ENCODE measurements at regions not wholly inside any gene's neighbourhood (a gene's known extent, or its start where the extent isn't known, plus 50 kb on each side); places are given as distances from the start of the nearest gene placed in this dataset.

DNA sequence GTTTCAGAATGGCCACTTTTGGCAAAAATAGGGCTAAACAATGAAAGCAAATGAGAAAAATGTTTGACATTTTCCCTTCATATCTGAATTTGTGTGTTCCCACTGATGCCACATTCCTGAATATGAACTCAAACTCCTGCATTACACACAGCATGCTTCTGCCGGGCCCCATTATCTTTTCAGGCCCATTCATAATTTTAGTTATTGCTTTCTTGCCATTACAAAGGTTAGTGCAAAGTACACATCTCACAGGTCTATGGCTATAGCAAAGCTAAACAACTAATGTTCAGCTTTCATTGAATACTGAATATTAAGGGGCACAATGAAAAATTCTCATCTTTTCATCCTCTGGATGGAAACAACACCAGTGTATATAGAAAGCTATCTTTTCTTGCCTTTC, 568.9 kb upstream of the ZNF608 start:
- no peak for DNase-seq
- Histone ChIP-seq H3K27me3 (no peaks in the 10 kb centered on the region), H3K27ac (no peak overlapping the region), H3K4me1 (no peaks in the 10 kb centered on the region), H3K4me3 (no peak overlapping the region), H3K36me3 (no peaks in the 10 kb centered on the region), H3K9me3 (no peaks in the 10 kb centered on the region)
- WGBS, 2 donors (ENCODE audit: low coverage in 1 of 2) = 15 to 74% methylated on average over 1 of the region's 1 CpG
- intact Hi-C loops (cut with DNase I; ENCODE audit: low total_unique reads) = no loop called here
- in situ Hi-C loops (cut with MboI; ENCODE audit: low pct_ligation_motif_present in 1 of 4, low pct_unique_long_range_greater_than_20kb in 1 of 4, low sequenced_read_pairs in 3 of 4) = no loop called here
- TF ChIP-seq EP300 (IDR thresholded peaks at IDR 0.05; ENCODE audit: low read depth) (no peak), POLR2AphosphoS5 (IDR thresholded peaks at IDR 0.05) (no peak), POLR2A (IDR thresholded peaks at IDR 0.05) (no peak)
- TF ChIP-seq, protein P1, sequence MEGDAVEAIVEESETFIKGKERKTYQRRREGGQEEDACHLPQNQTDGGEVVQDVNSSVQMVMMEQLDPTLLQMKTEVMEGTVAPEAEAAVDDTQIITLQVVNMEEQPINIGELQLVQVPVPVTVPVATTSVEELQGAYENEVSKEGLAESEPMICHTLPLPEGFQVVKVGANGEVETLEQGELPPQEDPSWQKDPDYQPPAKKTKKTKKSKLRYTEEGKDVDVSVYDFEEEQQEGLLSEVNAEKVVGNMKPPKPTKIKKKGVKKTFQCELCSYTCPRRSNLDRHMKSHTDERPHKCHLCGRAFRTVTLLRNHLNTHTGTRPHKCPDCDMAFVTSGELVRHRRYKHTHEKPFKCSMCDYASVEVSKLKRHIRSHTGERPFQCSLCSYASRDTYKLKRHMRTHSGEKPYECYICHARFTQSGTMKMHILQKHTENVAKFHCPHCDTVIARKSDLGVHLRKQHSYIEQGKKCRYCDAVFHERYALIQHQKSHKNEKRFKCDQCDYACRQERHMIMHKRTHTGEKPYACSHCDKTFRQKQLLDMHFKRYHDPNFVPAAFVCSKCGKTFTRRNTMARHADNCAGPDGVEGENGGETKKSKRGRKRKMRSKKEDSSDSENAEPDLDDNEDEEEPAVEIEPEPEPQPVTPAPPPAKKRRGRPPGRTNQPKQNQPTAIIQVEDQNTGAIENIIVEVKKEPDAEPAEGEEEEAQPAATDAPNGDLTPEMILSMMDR (IDR thresholded peaks at IDR 0.05) = no peak

DNA sequence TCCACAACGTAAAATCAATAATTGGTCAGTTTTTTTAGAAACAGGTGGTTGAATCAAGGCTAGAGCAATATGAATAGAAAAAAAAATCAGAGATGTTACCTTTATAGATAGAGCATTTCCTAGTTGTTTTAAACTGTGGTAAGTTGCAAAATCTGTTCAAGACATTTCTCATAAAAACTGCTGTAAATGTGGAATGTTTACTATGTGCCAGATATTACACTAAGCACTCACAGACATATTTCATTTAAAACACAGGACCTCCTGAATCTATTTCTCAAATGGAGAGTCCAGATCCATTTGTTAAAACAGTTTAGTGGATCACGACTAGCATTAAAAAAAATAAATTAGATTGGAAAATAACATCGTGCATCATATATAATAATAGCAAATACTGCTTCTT, 570.0 kb upstream of the ZNF608 start:
- TF ChIP-seq POLR2A (IDR thresholded peaks at IDR 0.05) (no peak), EP300 (IDR thresholded peaks at IDR 0.05; ENCODE audit: low read depth) (no peak), POLR2AphosphoS5 (IDR thresholded peaks at IDR 0.05) (no peak)
- TF ChIP-seq, protein P1 (IDR thresholded peaks at IDR 0.05) = no peak
- no peak overlapping the region for H3K27ac ChIP-seq
- in situ Hi-C loops (cut with MboI; ENCODE audit: low pct_ligation_motif_present in 1 of 4, low pct_unique_long_range_greater_than_20kb in 1 of 4, low sequenced_read_pairs in 3 of 4) (no loop called here), intact Hi-C loops (cut with DNase I; ENCODE audit: low total_unique reads) (no loop called here)
- H3K9me3 ChIP-seq = no peaks in the 10 kb centered on the region
- H3K36me3 ChIP-seq = no peaks in the 10 kb centered on the region
- no peak for DNase-seq
- H3K4me1 ChIP-seq = no peaks in the 10 kb centered on the region
- WGBS, 2 donors (ENCODE audit: low coverage in 1 of 2) = 79 to 80% methylated on average over 3 of the region's 3 CpGs
- no peak overlapping the region for H3K4me3 ChIP-seq
- no peaks in the 10 kb centered on the region for H3K27me3 ChIP-seq

DNA sequence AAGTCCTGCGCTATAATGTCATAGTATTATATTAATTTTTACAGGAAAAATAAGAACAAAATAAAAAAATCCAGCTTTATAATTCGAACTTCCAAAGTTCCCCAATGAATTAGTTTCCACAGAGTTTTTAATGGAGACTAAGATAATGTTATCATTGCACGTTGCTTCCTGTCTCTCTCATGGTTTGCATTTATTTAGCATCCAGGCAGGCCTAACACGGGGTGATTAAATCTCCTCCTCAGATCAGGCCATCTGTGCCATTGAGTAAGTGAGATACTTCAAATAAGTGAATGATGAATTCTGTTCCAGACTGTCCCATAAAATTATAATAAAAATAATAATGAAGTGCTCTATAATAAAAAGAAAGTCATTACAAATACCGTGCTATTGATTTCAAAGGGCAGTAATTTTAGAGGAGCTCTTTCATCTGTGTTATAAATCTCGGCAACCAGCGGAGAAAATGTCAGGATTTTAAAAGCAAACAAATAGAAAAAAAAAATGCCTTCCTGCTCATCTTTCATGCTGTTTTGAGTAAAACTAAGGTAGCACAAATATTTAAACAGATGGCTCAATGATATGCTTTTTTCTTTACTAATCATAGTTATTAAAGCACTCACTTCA, 570.6 kb upstream of the ZNF608 start:
- Histone ChIP-seq H3K36me3 (no peaks in the 10 kb centered on the region), H3K27ac (no peak overlapping the region), H3K4me3 (no peak overlapping the region), H3K4me1 (no peaks in the 10 kb centered on the region), H3K9me3 (no peaks in the 10 kb centered on the region), H3K27me3 (no peaks in the 10 kb centered on the region)
- WGBS, 2 donors (ENCODE audit: low coverage in 1 of 2) = 71 to 80% methylated on average over 7 of the region's 7 CpGs
- TF ChIP-seq, protein P1 (IDR thresholded peaks at IDR 0.05) = no peak
- TF ChIP-seq POLR2AphosphoS5 (IDR thresholded peaks at IDR 0.05) (no peak), EP300 (IDR thresholded peaks at IDR 0.05; ENCODE audit: low read depth) (no peak)
- intact Hi-C loops (cut with DNase I; ENCODE audit: low total_unique reads) (no loop called here), in situ Hi-C loops (cut with MboI; ENCODE audit: low pct_ligation_motif_present in 1 of 4, low pct_unique_long_range_greater_than_20kb in 1 of 4, low sequenced_read_pairs in 3 of 4) (no loop called here)
- DNase-seq = no peak

DNA sequence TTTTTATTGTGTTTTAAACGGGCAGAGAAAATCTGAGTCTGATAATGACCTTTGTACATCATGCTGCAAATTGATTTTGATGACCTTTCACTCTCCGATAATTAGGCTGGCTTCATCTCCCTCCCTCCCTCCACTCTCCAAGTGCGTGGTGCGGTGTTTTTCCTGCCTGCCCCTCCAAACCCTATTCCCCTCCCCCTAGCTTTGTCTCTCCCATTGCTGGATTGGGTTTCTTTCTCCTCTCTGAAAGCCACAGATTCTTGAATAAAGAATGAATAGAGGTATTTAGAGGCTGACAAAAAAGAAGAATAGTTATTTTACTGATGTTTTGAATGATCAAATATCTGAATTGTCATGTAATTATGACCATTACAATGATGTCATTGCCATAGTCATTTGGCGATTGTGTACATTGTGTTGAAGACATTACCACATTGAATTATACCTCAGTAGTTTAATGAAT, 571.1 kb upstream of the ZNF608 start:
- Histone ChIP-seq H3K36me3 (no peaks in the 10 kb centered on the region), H3K9me3 (no peaks in the 10 kb centered on the region), H3K27me3 (no peaks in the 10 kb centered on the region), H3K4me3 (no peak overlapping the region), H3K27ac (no peak overlapping the region), H3K4me1 (no peaks in the 10 kb centered on the region)
- DNase-seq = no peak
- TF ChIP-seq EP300 (IDR thresholded peaks at IDR 0.05; ENCODE audit: low read depth) = no peak
- TF ChIP-seq POLR2AphosphoS5 (IDR thresholded peaks at IDR 0.05) = no peak
- TF ChIP-seq, protein P1 (IDR thresholded peaks at IDR 0.05) = no peak
- no peak for TF ChIP-seq POLR2A (IDR thresholded peaks at IDR 0.05)
- 50 to 67% methylated on average over 3 to 5 of the region's 5 CpGs for WGBS, 2 donors (ENCODE audit: low coverage in 1 of 2)
- intact Hi-C loops (cut with DNase I; ENCODE audit: low total_unique reads) = no loop called here
- in situ Hi-C loops (cut with MboI; ENCODE audit: low pct_ligation_motif_present in 1 of 4, low pct_unique_long_range_greater_than_20kb in 1 of 4, low sequenced_read_pairs in 3 of 4) = no loop called here
